Nephron progenitor cell (in vitro differentiated cells): ENCODE measurements at regions not wholly inside any gene's neighbourhood (a gene's known extent, or its start where the extent isn't known, plus 50 kb on each side); places are given as distances from the start of the nearest gene placed in this dataset.

Source experiments
- DNase-seq: peaks from one replicate; pipeline ENCODE4 v3.0.0; 2021
- H3K27ac Mint-ChIP-seq: 2 replicates; pipeline ENCODE4 v1.8.0; 2021; ENCODE audit warnings: mild to moderate bottlenecking, moderate library complexity, mixed read lengths
- H3K27me3 Mint-ChIP-seq: 2 replicates; pipeline ENCODE4 v1.8.0; 2021; ENCODE audit warnings: mild to moderate bottlenecking, low read depth, mixed read lengths; ENCODE audit not compliant: poor library complexity
- H3K36me3 Mint-ChIP-seq: 2 replicates; pipeline ENCODE4 v1.8.0; 2021; ENCODE audit warnings: low read depth, mixed read lengths
- H3K4me1 Mint-ChIP-seq: 2 replicates; pipeline ENCODE4 v1.8.0; 2021; ENCODE audit warnings: mixed read lengths
- H3K4me3 Mint-ChIP-seq: 2 replicates; pipeline ENCODE4 v1.8.0; 2021; ENCODE audit warnings: mild to moderate bottlenecking, moderate library complexity, mixed read lengths
- H3K9me3 Mint-ChIP-seq: 2 replicates; pipeline ENCODE4 v1.8.0; 2021; ENCODE audit warnings: mild to moderate bottlenecking, moderate library complexity, mixed read lengths
- CTCF ChIP-seq: fragments of 200-600 bp; sonication (generic); IDR thresholded peaks from 2 replicates; pipeline ENCODE4 v1.5.0; 2021; ENCODE audit warnings: antibody characterized with exemption

GRCh38 chr2:146366276-146366675 is 1478.6 kb upstream of the ACVR2A start:
- Mint-ChIP-seq H3K36me3 (no peaks in the 10 kb centered on the region), H3K4me1 (no peaks in the 10 kb centered on the region), H3K4me3 (no peak overlapping the region), H3K9me3 (no peaks in the 10 kb centered on the region), H3K27ac (no peak overlapping the region), H3K27me3 (peaks cover 3% of the 10 kb centered on the region)
- DNase-seq, result no peak
- TF ChIP-seq CTCF, result no peak

- peaks cover 3% of the 10 kb centered on the region for H3K27me3 Mint-ChIP-seq
- TF ChIP-seq CTCF, result no peak
- no peaks in the 10 kb centered on the region for H3K4me1 Mint-ChIP-seq
- H3K4me3 Mint-ChIP-seq, result no peak overlapping the region
- DNase-seq, result no peak
- H3K36me3 Mint-ChIP-seq, result no peaks in the 10 kb centered on the region
- H3K9me3 Mint-ChIP-seq, result no peaks in the 10 kb centered on the region
- H3K27ac Mint-ChIP-seq, result no peak overlapping the region
Measured at GRCh38 chr2:146365041-146365440, 1479.8 kb upstream of the ACVR2A start.

GRCh38 chr2:146363731-146364130 is 1481.1 kb upstream of the ACVR2A start:
- DNase-seq, result no peak
- H3K36me3 Mint-ChIP-seq, result no peaks in the 10 kb centered on the region
- no peaks in the 10 kb centered on the region for H3K9me3 Mint-ChIP-seq
- H3K4me3 Mint-ChIP-seq, result no peak overlapping the region
- H3K27me3 Mint-ChIP-seq, result peaks cover 3% of the 10 kb centered on the region
- H3K4me1 Mint-ChIP-seq, result no peaks in the 10 kb centered on the region
- no peak for TF ChIP-seq CTCF
- no peak overlapping the region for H3K27ac Mint-ChIP-seq

- Mint-ChIP-seq H3K4me1 (no peaks in the 10 kb centered on the region), H3K27ac (no peak overlapping the region), H3K36me3 (no peaks in the 10 kb centered on the region), H3K9me3 (no peaks in the 10 kb centered on the region), H3K4me3 (no peak overlapping the region), H3K27me3 (no peaks in the 10 kb centered on the region)
- no peak for DNase-seq
- TF ChIP-seq CTCF, result no peak
Measured at GRCh38 chr2:146351689-146352088, 1493.1 kb upstream of the ACVR2A start.

GRCh38 chr2:146349334-146349733 is 1495.5 kb upstream of the ACVR2A start:
- no peak for TF ChIP-seq CTCF
- H3K4me3 Mint-ChIP-seq, result no peak overlapping the region
- no peak overlapping the region for H3K27ac Mint-ChIP-seq
- no peaks in the 10 kb centered on the region for H3K36me3 Mint-ChIP-seq
- H3K4me1 Mint-ChIP-seq, result no peaks in the 10 kb centered on the region
- H3K9me3 Mint-ChIP-seq, result no peaks in the 10 kb centered on the region
- no peak for DNase-seq
- no peaks in the 10 kb centered on the region for H3K27me3 Mint-ChIP-seq

GRCh38 chr2:146324951-146325350 is 1519.9 kb upstream of the ACVR2A start:
- TF ChIP-seq CTCF, result no peak
- Mint-ChIP-seq H3K36me3 (no peaks in the 10 kb centered on the region), H3K9me3 (no peaks in the 10 kb centered on the region), H3K4me3 (no peak overlapping the region), H3K27me3 (no peaks in the 10 kb centered on the region), H3K4me1 (no peaks in the 10 kb centered on the region), H3K27ac (no peak overlapping the region)
- DNase-seq, result no peak
